Thoracic aorta (tissue), 2 donors: ENCODE measurements at regions not wholly inside any gene's neighbourhood (a gene's known extent, or its start where the extent isn't known, plus 50 kb on each side); places are given as distances from the start of the nearest gene placed in this dataset.

Source experiments
- ATAC-seq: fragments of 150-250 bp; one replicate; pipeline ENCODE4 v1.8.0; 2017; ENCODE audit warnings: low read depth; ENCODE audit not compliant: insufficient number of reproducible peaks, low FRiP score
- DNase-seq: peaks from one replicate; pipeline ENCODE4 v3.0.0-alpha.2; 2020; ENCODE audit warnings: low spot score
- H3K27ac ChIP-seq, 2 donors: fragments of 200-600 bp; sonication (generic); 1 replicate in 1 of 2; 2 replicates in 1 of 2; pipeline ENCODE4 v1.5.1; 2016; ENCODE audit warnings: mild to moderate bottlenecking in 2 of 2, moderate library complexity in 2 of 2
- H3K27me3 ChIP-seq: fragments of 200-600 bp; sonication (generic); replicated peaks from 2 replicates; pipeline ENCODE4 v1.6.0; 2016; ENCODE audit warnings: mild to moderate bottlenecking; ENCODE audit not compliant: insufficient read depth
- H3K36me3 ChIP-seq: fragments of 200-600 bp; sonication (generic); one replicate; pipeline ENCODE4 v1.5.1; 2016
- H3K4me1 ChIP-seq, 2 donors: fragments of 200-600 bp; sonication (generic); 1 replicate in 1 of 2; 2 replicates in 1 of 2; pipeline versions ENCODE4 v1.5.1 to v1.6.0; 2016; ENCODE audit warnings: low read depth in 2 of 2, mild to moderate bottlenecking in 1 of 2; ENCODE audit not compliant: control insufficient read depth in 1 of 2
- H3K4me3 ChIP-seq: fragments of 200-600 bp; sonication (generic); 2 replicates; pipeline ENCODE4 v1.5.1; 2016; ENCODE audit warnings: mild to moderate bottlenecking
- H3K9me3 ChIP-seq: fragments of 200-600 bp; sonication (generic); 2 replicates; pipeline ENCODE4 v1.5.1; 2016
- TF ChIP-seq, protein P1 (sequence below): fragments of 200-600 bp; sonication (generic); IDR thresholded peaks from one replicate; pipeline ENCODE4 v1.5.1; 2019; ENCODE audit warnings: antibody characterized with exemption

DNA sequence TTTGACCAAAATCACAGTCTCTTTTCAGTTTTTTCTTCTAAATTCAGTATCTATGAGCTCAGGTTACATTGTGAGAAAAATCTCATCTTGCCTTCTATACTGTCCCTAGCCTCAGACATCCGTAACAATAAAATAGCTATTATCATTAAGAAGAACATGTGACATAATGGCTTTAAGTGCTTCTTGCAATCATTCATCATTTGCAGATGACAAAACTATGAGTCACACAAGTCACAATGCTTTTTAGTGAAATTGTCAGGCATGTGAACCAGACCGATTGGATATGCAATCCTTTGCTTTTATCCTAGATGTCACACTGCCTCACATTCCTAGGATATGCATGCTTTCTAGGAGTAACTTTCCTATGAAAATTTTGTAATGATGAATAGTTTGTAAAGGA, 313.1 kb downstream of the SLC6A15 start:
- DNase-seq (no peak), ATAC-seq (no peak)
- H3K27ac ChIP-seq, result no peak overlapping the region
- no peak overlapping the region for H3K4me3 ChIP-seq
- H3K9me3 ChIP-seq, result no peaks in the 10 kb centered on the region
- no peaks in the 10 kb centered on the region for H3K4me1 ChIP-seq
- H3K27me3 ChIP-seq, result no peaks in the 10 kb centered on the region
- no peaks in the 10 kb centered on the region for H3K36me3 ChIP-seq
- TF ChIP-seq, protein P1, sequence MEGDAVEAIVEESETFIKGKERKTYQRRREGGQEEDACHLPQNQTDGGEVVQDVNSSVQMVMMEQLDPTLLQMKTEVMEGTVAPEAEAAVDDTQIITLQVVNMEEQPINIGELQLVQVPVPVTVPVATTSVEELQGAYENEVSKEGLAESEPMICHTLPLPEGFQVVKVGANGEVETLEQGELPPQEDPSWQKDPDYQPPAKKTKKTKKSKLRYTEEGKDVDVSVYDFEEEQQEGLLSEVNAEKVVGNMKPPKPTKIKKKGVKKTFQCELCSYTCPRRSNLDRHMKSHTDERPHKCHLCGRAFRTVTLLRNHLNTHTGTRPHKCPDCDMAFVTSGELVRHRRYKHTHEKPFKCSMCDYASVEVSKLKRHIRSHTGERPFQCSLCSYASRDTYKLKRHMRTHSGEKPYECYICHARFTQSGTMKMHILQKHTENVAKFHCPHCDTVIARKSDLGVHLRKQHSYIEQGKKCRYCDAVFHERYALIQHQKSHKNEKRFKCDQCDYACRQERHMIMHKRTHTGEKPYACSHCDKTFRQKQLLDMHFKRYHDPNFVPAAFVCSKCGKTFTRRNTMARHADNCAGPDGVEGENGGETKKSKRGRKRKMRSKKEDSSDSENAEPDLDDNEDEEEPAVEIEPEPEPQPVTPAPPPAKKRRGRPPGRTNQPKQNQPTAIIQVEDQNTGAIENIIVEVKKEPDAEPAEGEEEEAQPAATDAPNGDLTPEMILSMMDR, result no peak

DNA sequence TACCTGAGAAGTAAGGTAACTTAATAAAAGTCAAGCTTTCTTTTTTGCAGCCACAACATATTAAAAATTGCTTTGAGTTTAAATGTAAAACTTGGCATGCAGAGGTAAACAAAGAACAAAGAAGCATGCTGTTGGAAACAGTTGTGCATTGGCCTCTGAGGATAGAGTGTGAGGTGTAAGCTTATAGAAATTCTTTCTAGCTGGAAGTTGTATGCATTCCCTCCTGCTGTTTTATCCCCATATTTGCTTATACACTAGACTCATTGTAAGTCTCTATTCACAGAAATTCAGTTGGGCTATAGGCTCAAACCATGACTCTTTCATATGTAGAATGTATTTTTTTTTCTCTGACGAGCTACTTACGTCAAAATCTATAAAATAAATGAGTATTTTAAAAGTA, 316.3 kb downstream of the SLC6A15 start:
- no peaks in the 10 kb centered on the region for H3K36me3 ChIP-seq
- H3K9me3 ChIP-seq, result no peaks in the 10 kb centered on the region
- no peak overlapping the region for H3K27ac ChIP-seq
- ATAC-seq (no peak), DNase-seq (no peak)
- no peak overlapping the region for H3K4me3 ChIP-seq
- no peaks in the 10 kb centered on the region for H3K4me1 ChIP-seq
- TF ChIP-seq, protein P1, result no peak
- H3K27me3 ChIP-seq, result no peaks in the 10 kb centered on the region

DNA sequence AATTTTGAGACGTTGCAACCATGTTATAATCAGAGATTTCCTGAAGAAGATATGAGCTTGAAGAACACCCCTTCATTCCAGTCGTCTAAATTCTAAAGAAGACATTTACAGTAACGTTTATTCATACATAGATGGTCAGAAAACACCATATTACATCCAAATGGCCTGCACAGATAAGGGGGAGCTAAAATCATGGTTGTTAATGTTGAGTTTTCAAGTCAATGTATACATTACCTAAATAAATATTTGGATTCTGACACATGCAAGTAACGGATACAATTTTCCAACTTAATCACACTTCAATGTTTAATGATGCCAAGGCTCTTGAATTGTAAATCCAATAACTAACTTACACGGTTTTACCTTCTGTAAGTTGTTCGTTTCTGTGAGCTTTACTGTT, 318.4 kb downstream of the SLC6A15 start:
- TF ChIP-seq, protein P1, result no peak
- Histone ChIP-seq H3K27me3 (no peaks in the 10 kb centered on the region), H3K9me3 (no peaks in the 10 kb centered on the region), H3K4me1 (no peaks in the 10 kb centered on the region), H3K4me3 (no peak overlapping the region), H3K27ac (no peak overlapping the region), H3K36me3 (no peaks in the 10 kb centered on the region)
- no peak for DNase-seq
- ATAC-seq, result no peak

DNA sequence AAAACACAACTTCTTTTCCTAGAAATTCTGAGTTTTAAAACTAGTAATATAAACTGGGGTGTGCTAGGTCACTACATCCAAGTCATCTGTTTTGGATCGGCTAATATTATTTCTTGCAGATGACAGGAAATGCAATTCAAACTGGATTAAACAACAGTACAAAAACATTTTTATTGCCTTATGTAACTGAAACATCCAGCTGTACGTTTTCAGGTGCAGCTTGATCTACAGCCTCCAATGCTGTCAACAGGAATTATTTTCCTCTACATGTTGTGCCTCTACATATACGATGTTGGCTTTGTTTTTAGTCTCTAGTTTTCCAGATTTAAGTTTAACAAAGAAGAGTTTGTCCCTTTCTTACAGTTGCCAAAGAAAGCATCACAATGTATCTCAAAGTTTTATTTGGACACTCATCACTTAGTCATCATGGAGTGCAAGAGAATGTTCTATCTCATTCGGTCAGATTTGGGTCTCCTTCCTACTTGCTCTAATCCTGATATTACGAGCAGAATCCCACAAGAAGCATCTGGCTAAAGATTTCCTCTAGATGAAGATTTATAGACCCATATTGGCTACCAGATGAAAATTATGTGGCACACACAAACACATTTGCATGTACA, 326.7 kb downstream of the SLC6A15 start:
- H3K36me3 ChIP-seq, result no peaks in the 10 kb centered on the region
- ATAC-seq, result no peak
- TF ChIP-seq, protein P1, result no peak

DNA sequence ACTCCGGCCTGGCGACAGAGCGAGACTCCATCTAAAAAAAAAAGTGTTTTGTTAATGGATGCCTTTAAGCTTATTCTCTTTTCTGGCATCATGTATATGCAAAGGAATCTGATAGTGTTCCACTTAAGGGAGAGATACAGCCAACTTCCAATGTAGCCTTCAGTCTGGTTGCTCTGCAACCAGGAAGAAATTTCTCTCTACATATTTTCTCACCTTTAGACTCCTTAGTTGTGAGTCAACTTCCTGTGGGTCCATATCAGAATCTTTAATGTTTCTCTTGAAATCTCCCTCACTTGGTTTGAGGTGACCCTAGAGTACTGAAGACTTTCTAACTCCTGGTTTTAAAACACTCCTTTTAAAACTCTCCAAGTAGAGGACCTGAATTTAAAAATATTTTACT, 340.4 kb downstream of the SLC6A15 start:
- TF ChIP-seq, protein P1, result no peak
- no peaks in the 10 kb centered on the region for H3K9me3 ChIP-seq
- no peaks in the 10 kb centered on the region for H3K36me3 ChIP-seq
- H3K4me3 ChIP-seq, result no peak overlapping the region
- DNase-seq, result no peak
- ATAC-seq, result no peak
- no peaks in the 10 kb centered on the region for H3K27me3 ChIP-seq
- H3K27ac ChIP-seq, result no peak overlapping the region
- no peaks in the 10 kb centered on the region for H3K4me1 ChIP-seq

More for the DNA sequence above, 326.7 kb downstream of the SLC6A15 start:
- Histone ChIP-seq H3K4me1 (no peaks in the 10 kb centered on the region), H3K27ac (no peak overlapping the region), H3K4me3 (no peak overlapping the region), H3K27me3 (no peaks in the 10 kb centered on the region), H3K9me3 (no peaks in the 10 kb centered on the region)
- DNase-seq, result no peak
